Kidney epithelial cell (primary cell): ENCODE measurements at regions not wholly inside any gene's neighbourhood (a gene's known extent, or its start where the extent isn't known, plus 50 kb on each side); places are given as distances from the start of the nearest gene placed in this dataset.

ENCODE experiments used
- DNase-seq: peaks from one replicate; pipeline ENCODE4 v3.0.0-alpha.2; 2010; ENCODE audit warnings: low read depth
- H3K27me3 ChIP-seq: 2 replicates; pipeline ENCODE4 v1.6.0; 2011; ENCODE audit warnings: low read length; ENCODE audit not compliant: control insufficient read depth, insufficient read depth
- H3K36me3 ChIP-seq: 2 replicates; pipeline ENCODE4 v1.5.1; 2011; ENCODE audit warnings: low read length; ENCODE audit not compliant: control insufficient read depth, insufficient read depth
- H3K4me3 ChIP-seq: 2 replicates; pipeline ENCODE4 v1.5.1; 2011; ENCODE audit warnings: low read depth, mild to moderate bottlenecking, control low read depth, low read length
- TF ChIP-seq, protein P1 (sequence below): IDR thresholded peaks from 2 replicates; pipeline ENCODE4 v1.5.1; 2011; ENCODE audit warnings: mild to moderate bottlenecking, moderate library complexity, low read length, control low read depth, inconsistent platforms; ENCODE audit not compliant: insufficient read depth, poor library complexity, severe bottlenecking

DNA sequence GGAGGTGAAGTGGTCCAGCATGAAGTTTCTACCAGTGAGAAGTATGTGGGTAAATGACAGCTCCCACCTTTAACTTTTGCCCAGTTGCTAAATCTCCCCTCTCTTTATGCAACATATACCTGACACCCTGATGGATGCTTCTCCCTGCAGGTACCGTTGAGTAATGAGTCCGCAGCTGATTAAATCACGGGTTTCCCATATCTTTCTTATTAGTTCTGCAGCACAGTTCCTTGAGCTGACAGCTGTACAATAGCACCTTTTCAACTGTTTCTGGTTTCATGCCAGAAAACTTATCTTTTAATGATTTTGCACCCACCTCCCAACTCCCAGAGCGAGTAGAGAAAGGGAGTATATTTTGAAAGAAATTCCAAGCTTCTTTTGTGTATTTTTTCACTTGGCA is 161.0 kb upstream of the TUT7 start:
- H3K27me3 ChIP-seq = no peaks in the 10 kb centered on the region

DNA sequence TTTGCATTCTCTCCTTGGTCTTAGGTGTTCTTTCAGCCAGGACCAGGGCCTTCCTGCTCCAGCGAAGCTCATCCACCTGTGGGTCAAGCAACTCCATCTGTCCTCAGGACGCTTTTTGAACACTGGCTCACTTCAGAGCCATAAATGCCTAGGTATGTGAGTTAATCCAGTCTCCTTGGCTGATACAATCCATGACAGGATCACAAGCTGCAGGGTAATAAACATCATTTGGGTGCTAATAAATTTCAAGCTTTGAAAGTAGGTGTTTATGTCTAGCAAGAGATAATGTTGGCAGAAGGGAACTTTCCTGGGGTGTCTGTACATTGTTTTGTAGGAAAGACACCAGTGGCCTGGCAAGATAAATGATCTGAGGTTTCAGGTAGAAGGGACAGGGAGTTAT is 159.2 kb upstream of the TUT7 start:
- Histone ChIP-seq H3K36me3 (no peaks in the 10 kb centered on the region), H3K4me3 (no peak overlapping the region), H3K27me3 (no peaks in the 10 kb centered on the region)
- DNase-seq = no peak
- TF ChIP-seq, protein P1, sequence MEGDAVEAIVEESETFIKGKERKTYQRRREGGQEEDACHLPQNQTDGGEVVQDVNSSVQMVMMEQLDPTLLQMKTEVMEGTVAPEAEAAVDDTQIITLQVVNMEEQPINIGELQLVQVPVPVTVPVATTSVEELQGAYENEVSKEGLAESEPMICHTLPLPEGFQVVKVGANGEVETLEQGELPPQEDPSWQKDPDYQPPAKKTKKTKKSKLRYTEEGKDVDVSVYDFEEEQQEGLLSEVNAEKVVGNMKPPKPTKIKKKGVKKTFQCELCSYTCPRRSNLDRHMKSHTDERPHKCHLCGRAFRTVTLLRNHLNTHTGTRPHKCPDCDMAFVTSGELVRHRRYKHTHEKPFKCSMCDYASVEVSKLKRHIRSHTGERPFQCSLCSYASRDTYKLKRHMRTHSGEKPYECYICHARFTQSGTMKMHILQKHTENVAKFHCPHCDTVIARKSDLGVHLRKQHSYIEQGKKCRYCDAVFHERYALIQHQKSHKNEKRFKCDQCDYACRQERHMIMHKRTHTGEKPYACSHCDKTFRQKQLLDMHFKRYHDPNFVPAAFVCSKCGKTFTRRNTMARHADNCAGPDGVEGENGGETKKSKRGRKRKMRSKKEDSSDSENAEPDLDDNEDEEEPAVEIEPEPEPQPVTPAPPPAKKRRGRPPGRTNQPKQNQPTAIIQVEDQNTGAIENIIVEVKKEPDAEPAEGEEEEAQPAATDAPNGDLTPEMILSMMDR = no peak

More for the DNA sequence above, 161.0 kb upstream of the TUT7 start:
- no peaks in the 10 kb centered on the region for H3K36me3 ChIP-seq
- no peak for DNase-seq
- TF ChIP-seq, protein P1 = no peak
- no peak overlapping the region for H3K4me3 ChIP-seq

DNA sequence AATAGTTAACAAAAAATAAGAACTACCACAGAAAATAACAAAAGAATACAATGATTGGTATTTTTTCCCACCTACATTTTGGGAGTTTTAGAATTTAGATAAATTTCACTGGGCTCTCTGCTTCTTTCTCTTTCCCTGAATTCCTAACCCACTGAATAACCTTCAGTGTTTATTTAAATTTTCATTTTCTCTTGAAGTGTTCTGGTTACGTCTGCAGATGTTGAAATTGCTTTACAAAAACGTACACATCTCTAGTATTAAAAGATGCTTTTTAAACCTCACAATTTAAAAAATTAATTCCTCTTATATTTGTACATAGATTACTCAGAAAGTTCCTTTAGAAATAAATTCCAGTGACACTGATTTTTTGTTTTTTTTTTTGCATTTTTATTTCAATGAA is 158.7 kb upstream of the TUT7 start:
- DNase-seq = no peak
- H3K27me3 ChIP-seq = no peaks in the 10 kb centered on the region
- no peak overlapping the region for H3K4me3 ChIP-seq
- TF ChIP-seq, protein P1 = no peak
- no peaks in the 10 kb centered on the region for H3K36me3 ChIP-seq

DNA sequence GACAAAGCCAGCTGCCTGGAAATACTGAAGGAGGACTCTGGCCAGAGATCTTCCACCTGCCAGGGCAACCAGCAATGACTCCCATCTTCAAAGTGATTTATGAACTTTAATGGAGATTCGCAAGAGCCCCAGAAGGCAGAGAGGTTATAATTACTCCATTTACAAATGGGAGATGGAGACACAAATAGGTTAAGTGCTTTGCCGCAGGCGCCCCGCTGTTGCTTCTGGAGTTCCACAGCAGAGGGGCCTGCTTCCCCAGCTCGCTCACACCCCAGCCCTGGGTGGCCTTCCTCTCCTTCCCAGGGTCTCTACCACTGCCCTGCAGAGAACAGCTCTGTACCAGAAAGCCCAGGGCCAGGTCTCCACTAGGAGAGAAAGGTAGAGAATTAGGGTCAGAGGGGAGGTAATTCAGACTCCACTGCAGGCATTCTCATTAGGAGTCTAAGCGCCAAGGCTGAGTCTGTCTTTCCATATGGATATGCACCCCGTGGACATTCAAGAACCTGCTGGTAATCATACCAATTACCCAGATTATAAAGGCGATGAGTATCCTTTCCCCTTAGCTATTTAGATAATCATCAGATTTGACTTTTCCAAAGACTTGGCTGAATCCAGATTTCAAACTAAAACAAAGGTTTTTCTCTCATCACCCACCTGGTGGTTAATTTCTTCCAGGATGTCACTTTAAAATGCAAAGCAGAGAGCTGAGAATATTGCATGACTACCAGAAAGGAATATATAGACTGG is 157.6 kb upstream of the TUT7 start:
- H3K36me3 ChIP-seq = no peaks in the 10 kb centered on the region
- H3K4me3 ChIP-seq = no peak overlapping the region
- TF ChIP-seq, protein P1 = no peak
- no peaks in the 10 kb centered on the region for H3K27me3 ChIP-seq
- no peak for DNase-seq

DNA sequence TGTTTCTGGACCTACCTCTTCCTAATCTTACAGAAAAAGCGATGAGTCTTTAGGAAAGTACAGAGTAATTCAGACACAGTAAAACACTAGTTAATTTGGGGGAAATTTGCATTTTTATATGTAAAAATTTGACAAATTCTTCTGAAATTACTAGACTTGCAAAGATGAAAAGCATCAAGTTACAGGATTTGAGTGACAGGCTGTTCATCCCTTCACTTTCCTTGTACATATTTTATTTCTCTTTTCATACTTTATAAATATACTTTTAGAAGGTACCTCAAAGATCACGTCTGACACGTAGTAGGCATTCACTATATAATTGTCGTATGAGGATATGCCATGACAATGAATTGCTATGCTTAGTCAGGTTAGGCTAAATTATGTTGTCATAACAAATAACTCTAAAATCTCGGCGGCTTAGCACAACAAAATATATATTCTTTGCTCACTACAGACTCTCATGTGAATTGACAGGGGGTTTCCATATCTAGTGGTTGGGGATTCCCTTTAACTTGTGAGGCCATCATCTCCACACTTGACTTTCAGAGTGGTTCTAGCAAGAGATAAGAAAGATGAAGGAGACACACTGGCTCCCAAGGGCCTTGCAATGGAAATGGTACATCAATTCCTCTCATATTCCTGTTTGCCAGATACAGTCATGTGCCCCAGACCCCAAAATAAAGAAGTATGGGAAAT is 154.1 kb upstream of the TUT7 start:
- H3K4me3 ChIP-seq = no peak overlapping the region
- no peaks in the 10 kb centered on the region for H3K27me3 ChIP-seq
- no peaks in the 10 kb centered on the region for H3K36me3 ChIP-seq
- TF ChIP-seq, protein P1 = no peak
- no peak for DNase-seq

DNA sequence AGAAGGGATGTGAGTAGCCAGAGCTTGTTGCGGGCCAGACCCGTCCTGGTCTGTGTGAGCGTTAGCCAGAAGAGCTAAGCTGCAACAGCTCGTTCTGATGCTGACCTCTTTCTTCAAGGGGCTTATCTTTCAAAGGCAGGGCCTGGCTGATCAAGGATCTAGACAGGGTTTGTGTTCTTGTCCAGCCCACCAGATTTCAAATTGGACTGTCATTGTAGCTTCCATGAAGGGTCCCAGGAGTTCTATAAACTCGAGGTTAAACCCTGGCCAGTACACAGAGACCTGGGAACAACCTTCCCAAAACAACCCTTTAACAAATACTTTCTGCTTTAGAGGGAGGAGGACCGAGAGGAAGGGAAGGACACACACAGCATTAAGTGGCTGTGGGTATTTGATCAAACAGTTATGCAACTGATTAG is 153.0 kb upstream of the TUT7 start:
- TF ChIP-seq, protein P1 = no peak
- no peaks in the 10 kb centered on the region for H3K27me3 ChIP-seq
- H3K36me3 ChIP-seq = no peaks in the 10 kb centered on the region
- H3K4me3 ChIP-seq = no peak overlapping the region
- DNase-seq = no peak
